HUES6 (cell line): ENCODE measurements at regions not wholly inside any gene's neighbourhood (a gene's known extent, or its start where the extent isn't known, plus 50 kb on each side); places are given as distances from the start of the nearest gene placed in this dataset.

ENCODE experiments used
- H3K27ac ChIP-seq: 2 replicates; pipeline ENCODE4 v1.7.0; 2013; ENCODE audit warnings: low read depth, mild to moderate bottlenecking, low read length, inconsistent platforms
- H3K27me3 ChIP-seq: 2 replicates; pipeline ENCODE4 v1.6.1; 2013; ENCODE audit warnings: low read length; ENCODE audit not compliant: control insufficient read depth, insufficient read depth
- H3K36me3 ChIP-seq: 2 replicates; pipeline ENCODE4 v1.6.1; 2013; ENCODE audit warnings: low read length; ENCODE audit not compliant: control insufficient read depth, insufficient read depth
- H3K4me1 ChIP-seq: 2 replicates; pipeline ENCODE4 v1.6.1; 2013; ENCODE audit warnings: low read length; ENCODE audit not compliant: control insufficient read depth, insufficient read depth
- H3K4me3 ChIP-seq: 2 replicates; pipeline ENCODE4 v1.5.1; 2013; ENCODE audit warnings: low read depth, low read length
- H3K9ac ChIP-seq: one replicate; pipeline ENCODE4 v1.6.1; 2013; ENCODE audit warnings: mild to moderate bottlenecking, low read length
- H3K9me3 ChIP-seq: 2 replicates; pipeline ENCODE4 v1.6.1; 2013; ENCODE audit warnings: low read depth, low read length; ENCODE audit not compliant: control insufficient read depth, insufficient read depth

GRCh38 chr9:134987376-134987775 is 69.7 kb upstream of the FCN1 start:
- Histone ChIP-seq H3K9me3 (peaks cover 21% of the 10 kb centered on the region), H3K27me3 (no peaks in the 10 kb centered on the region), H3K36me3 (no peaks in the 10 kb centered on the region), H3K9ac (no peak overlapping the region), H3K4me3 (no peak overlapping the region), H3K27ac (no peak overlapping the region), H3K4me1 (0 out of 2 replicates have a peak, but pooled peaks cover 6% of the 10 kb centered on the region)

GRCh38 chr9:134987906-134988700 is 70.4 kb upstream of the FCN1 start:
- no peak overlapping the region for H3K9ac ChIP-seq
- no peak overlapping the region for H3K27ac ChIP-seq
- H3K27me3 ChIP-seq = no peaks in the 10 kb centered on the region
- peaks cover 21% of the 10 kb centered on the region for H3K9me3 ChIP-seq
- H3K4me3 ChIP-seq = no peak overlapping the region
- H3K4me1 ChIP-seq = no peaks in the 10 kb centered on the region
- no peaks in the 10 kb centered on the region for H3K36me3 ChIP-seq

- Histone ChIP-seq H3K27ac (no peak overlapping the region), H3K9me3 (peaks cover 21% of the 10 kb centered on the region), H3K36me3 (no peaks in the 10 kb centered on the region), H3K4me3 (no peak overlapping the region), H3K27me3 (no peaks in the 10 kb centered on the region), H3K9ac (no peak overlapping the region), H3K4me1 (no peaks in the 10 kb centered on the region)
These were observed 71.0 kb upstream of the FCN1 start for GRCh38 chr9:134988706-134989105.

GRCh38 chr9:134989206-134990065 is 71.7 kb upstream of the FCN1 start:
- Histone ChIP-seq H3K27me3 (no peaks in the 10 kb centered on the region; the same call in 1 of the 2 replicates), H3K36me3 (no peaks in the 10 kb centered on the region), H3K4me3 (no peak overlapping the region), H3K9me3 (peaks cover 21% of the 10 kb centered on the region), H3K9ac (no peak overlapping the region), H3K27ac (no peak overlapping the region), H3K4me1 (no peaks in the 10 kb centered on the region)

- H3K36me3 ChIP-seq = no peaks in the 10 kb centered on the region
- no peak overlapping the region for H3K4me3 ChIP-seq
- peaks cover 22% of the 10 kb centered on the region for H3K9me3 ChIP-seq
- H3K9ac ChIP-seq = no peak overlapping the region
- no peaks in the 10 kb centered on the region; the same call in 1 of the 2 replicates for H3K27me3 ChIP-seq
- no peak overlapping the region for H3K27ac ChIP-seq
- no peaks in the 10 kb centered on the region for H3K4me1 ChIP-seq
These were observed 74.4 kb upstream of the FCN1 start for GRCh38 chr9:134991808-134992754.

DNA sequence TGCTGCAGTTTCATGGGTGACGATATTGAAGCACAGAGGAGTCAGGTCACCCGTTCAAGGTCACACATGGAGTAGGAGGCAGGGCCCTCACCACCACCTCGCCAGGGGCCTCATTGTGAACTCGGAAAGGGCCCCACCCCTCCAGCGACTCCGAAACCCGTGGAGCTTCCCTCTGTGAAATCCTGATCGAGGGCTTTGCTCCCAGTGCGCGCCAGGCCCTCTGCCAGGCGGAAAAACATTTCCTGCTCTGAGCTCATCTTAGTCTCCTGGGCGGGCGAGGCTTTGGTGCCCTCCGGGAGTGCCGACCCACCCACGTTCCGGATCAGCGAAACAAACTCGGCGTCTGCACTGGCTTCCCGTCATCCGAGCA is 75.0 kb upstream of the FCN1 start:
- peaks cover 21% of the 10 kb centered on the region for H3K9me3 ChIP-seq
- H3K36me3 ChIP-seq = no peaks in the 10 kb centered on the region
- no peaks in the 10 kb centered on the region; the same call in 1 of the 2 replicates for H3K27me3 ChIP-seq
- H3K4me3 ChIP-seq = no peak overlapping the region
- H3K27ac ChIP-seq = no peak overlapping the region
- no peaks in the 10 kb centered on the region for H3K4me1 ChIP-seq
- H3K9ac ChIP-seq = no peak overlapping the region

DNA sequence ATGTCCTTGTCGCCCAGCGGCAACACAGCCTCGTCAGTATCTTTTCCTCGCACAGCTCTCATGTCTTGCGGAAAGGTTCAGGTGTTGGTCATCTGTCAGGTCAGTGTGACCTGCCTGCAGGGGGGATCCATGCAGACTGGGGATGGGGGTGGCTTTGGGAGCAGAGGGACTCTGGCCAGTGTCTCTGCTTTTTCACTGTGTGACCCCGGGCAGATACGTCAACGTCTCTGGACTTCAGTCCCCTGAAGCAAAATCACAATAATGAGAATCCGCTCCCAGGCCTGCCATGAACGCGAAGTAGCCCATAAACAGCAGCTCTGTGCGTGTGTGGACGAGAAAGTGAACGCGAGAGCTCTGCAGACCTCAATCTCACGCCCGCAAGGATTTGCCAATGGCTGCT is 75.7 kb upstream of the FCN1 start:
- H3K4me1 ChIP-seq = no peaks in the 10 kb centered on the region
- peaks cover 24% of the 10 kb centered on the region for H3K9me3 ChIP-seq
- H3K27ac ChIP-seq = no peak overlapping the region
- no peak overlapping the region for H3K4me3 ChIP-seq
- no peaks in the 10 kb centered on the region; the same call in 1 of the 2 replicates for H3K27me3 ChIP-seq
- no peak overlapping the region for H3K9ac ChIP-seq
- no peaks in the 10 kb centered on the region for H3K36me3 ChIP-seq

- H3K27ac ChIP-seq = no peak overlapping the region
- no peak overlapping the region for H3K9ac ChIP-seq
- H3K9me3 ChIP-seq = peaks cover 30% of the 10 kb centered on the region
- no peaks in the 10 kb centered on the region for H3K36me3 ChIP-seq
- H3K4me3 ChIP-seq = no peak overlapping the region
- H3K4me1 ChIP-seq = no peaks in the 10 kb centered on the region
- H3K27me3 ChIP-seq = no peaks in the 10 kb centered on the region; the same call in 1 of the 2 replicates
These were observed 76.4 kb upstream of the FCN1 start for GRCh38 chr9:134993996-134994720.

- Histone ChIP-seq H3K9ac (no peak overlapping the region), H3K27ac (no peak overlapping the region), H3K9me3 (peaks cover 39% of the 10 kb centered on the region), H3K4me1 (no peaks in the 10 kb centered on the region), H3K36me3 (no peaks in the 10 kb centered on the region), H3K27me3 (no peaks in the 10 kb centered on the region; the same call in 1 of the 2 replicates), H3K4me3 (no peak overlapping the region)
These were observed 77.4 kb upstream of the FCN1 start for GRCh38 chr9:134994926-134995791.
